Thoracic aorta (tissue), 2 donors: ENCODE measurements at regions not wholly inside any gene's neighbourhood (a gene's known extent, or its start where the extent isn't known, plus 50 kb on each side); places are given as distances from the start of the nearest gene placed in this dataset.

Source experiments
- ATAC-seq: fragments of 150-250 bp; one replicate; pipeline ENCODE4 v1.8.0; 2017; ENCODE audit warnings: low read depth; ENCODE audit not compliant: insufficient number of reproducible peaks, low FRiP score
- DNase-seq: peaks from one replicate; pipeline ENCODE4 v3.0.0-alpha.2; 2020; ENCODE audit warnings: low spot score
- H3K27ac ChIP-seq, 2 donors: fragments of 200-600 bp; sonication (generic); 1 replicate in 1 of 2; 2 replicates in 1 of 2; pipeline ENCODE4 v1.5.1; 2016; ENCODE audit warnings: mild to moderate bottlenecking in 2 of 2, moderate library complexity in 2 of 2
- H3K27me3 ChIP-seq: fragments of 200-600 bp; sonication (generic); replicated peaks from 2 replicates; pipeline ENCODE4 v1.6.0; 2016; ENCODE audit warnings: mild to moderate bottlenecking; ENCODE audit not compliant: insufficient read depth
- H3K36me3 ChIP-seq: fragments of 200-600 bp; sonication (generic); one replicate; pipeline ENCODE4 v1.5.1; 2016
- H3K4me1 ChIP-seq, 2 donors: fragments of 200-600 bp; sonication (generic); 1 replicate in 1 of 2; 2 replicates in 1 of 2; pipeline versions ENCODE4 v1.5.1 to v1.6.0; 2016; ENCODE audit warnings: low read depth in 2 of 2, mild to moderate bottlenecking in 1 of 2; ENCODE audit not compliant: control insufficient read depth in 1 of 2
- H3K4me3 ChIP-seq: fragments of 200-600 bp; sonication (generic); 2 replicates; pipeline ENCODE4 v1.5.1; 2016; ENCODE audit warnings: mild to moderate bottlenecking
- H3K9me3 ChIP-seq: fragments of 200-600 bp; sonication (generic); 2 replicates; pipeline ENCODE4 v1.5.1; 2016
- TF ChIP-seq, protein P1 (sequence below): fragments of 200-600 bp; sonication (generic); IDR thresholded peaks from one replicate; pipeline ENCODE4 v1.5.1; 2019; ENCODE audit warnings: antibody characterized with exemption

- Histone ChIP-seq H3K27me3 (no peaks in the 10 kb centered on the region), H3K9me3 (no peaks in the 10 kb centered on the region), H3K4me3 (no peak overlapping the region), H3K27ac (no peak overlapping the region), H3K36me3 (no peaks in the 10 kb centered on the region), H3K4me1 (no peaks in the 10 kb centered on the region)
- DNase-seq, result no peak
- ATAC-seq, result no peak
- TF ChIP-seq, protein P1, sequence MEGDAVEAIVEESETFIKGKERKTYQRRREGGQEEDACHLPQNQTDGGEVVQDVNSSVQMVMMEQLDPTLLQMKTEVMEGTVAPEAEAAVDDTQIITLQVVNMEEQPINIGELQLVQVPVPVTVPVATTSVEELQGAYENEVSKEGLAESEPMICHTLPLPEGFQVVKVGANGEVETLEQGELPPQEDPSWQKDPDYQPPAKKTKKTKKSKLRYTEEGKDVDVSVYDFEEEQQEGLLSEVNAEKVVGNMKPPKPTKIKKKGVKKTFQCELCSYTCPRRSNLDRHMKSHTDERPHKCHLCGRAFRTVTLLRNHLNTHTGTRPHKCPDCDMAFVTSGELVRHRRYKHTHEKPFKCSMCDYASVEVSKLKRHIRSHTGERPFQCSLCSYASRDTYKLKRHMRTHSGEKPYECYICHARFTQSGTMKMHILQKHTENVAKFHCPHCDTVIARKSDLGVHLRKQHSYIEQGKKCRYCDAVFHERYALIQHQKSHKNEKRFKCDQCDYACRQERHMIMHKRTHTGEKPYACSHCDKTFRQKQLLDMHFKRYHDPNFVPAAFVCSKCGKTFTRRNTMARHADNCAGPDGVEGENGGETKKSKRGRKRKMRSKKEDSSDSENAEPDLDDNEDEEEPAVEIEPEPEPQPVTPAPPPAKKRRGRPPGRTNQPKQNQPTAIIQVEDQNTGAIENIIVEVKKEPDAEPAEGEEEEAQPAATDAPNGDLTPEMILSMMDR, result no peak
Measured at GRCh38 chr18:56258178-56258577, 380.2 kb downstream of the TXNL1 start.

DNA sequence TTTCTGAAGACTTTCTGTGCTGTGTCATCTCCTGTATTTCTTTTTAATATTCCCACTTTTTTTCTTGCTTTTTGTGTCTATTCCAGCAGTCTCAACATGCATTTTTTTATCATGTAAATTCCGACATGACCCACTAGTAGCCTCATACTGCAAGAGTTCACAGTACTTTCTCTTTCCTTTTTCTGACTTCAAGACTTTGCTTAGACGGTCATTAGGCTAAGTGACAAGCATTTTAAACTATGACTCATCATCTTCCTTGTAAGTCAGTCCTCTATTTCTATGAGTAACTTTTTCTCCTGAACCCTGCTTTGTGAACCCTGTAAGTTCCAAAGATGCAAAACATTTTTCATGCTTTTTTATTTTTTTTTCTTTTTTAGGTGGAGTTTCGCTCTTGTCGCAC is 381.2 kb downstream of the TXNL1 start:
- TF ChIP-seq, protein P1, result no peak
- DNase-seq (no peak), ATAC-seq (no peak)
- H3K36me3 ChIP-seq, result no peaks in the 10 kb centered on the region
- H3K4me1 ChIP-seq, result no peaks in the 10 kb centered on the region
- no peak overlapping the region for H3K27ac ChIP-seq
- H3K27me3 ChIP-seq, result no peaks in the 10 kb centered on the region
- H3K9me3 ChIP-seq, result no peaks in the 10 kb centered on the region
- H3K4me3 ChIP-seq, result no peak overlapping the region

GRCh38 chr18:56256659-56257058 is 381.7 kb downstream of the TXNL1 start:
- no peaks in the 10 kb centered on the region for H3K4me1 ChIP-seq
- no peaks in the 10 kb centered on the region for H3K36me3 ChIP-seq
- no peak overlapping the region for H3K4me3 ChIP-seq
- TF ChIP-seq, protein P1, result no peak
- H3K9me3 ChIP-seq, result no peaks in the 10 kb centered on the region
- no peak overlapping the region for H3K27ac ChIP-seq
- no peaks in the 10 kb centered on the region for H3K27me3 ChIP-seq
- DNase-seq (no peak), ATAC-seq (no peak)

DNA sequence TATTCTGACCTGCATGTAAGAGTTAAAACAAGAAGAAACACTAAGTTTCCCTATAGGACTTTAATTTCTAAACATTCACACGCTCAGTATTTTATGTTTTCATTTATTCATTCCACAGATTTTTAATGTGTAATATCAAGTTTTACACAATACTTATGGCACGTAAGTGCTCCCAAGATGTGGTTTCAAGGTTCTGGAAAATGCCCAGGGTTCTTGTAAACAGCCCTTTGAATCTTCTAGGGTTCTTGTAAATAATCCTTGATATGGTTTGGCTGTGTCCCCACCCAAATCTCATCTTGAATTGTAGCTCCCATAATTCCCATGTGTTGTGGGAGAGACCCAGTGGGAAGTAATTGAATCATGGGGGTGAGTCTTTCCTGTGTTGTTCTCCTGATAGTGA is 383.0 kb downstream of the TXNL1 start:
- H3K27ac ChIP-seq, result no peak overlapping the region
- no peaks in the 10 kb centered on the region for H3K9me3 ChIP-seq
- no peak for DNase-seq
- H3K4me1 ChIP-seq, result no peaks in the 10 kb centered on the region
- TF ChIP-seq, protein P1, result no peak
- no peaks in the 10 kb centered on the region for H3K27me3 ChIP-seq
- H3K4me3 ChIP-seq, result no peak overlapping the region
- H3K36me3 ChIP-seq, result no peaks in the 10 kb centered on the region
- ATAC-seq, result no peak

- ATAC-seq (no peak), DNase-seq (no peak)
- H3K4me1 ChIP-seq, result no peaks in the 10 kb centered on the region
- no peaks in the 10 kb centered on the region for H3K27me3 ChIP-seq
- H3K4me3 ChIP-seq, result no peak overlapping the region
- H3K36me3 ChIP-seq, result no peaks in the 10 kb centered on the region
- H3K9me3 ChIP-seq, result no peaks in the 10 kb centered on the region
- TF ChIP-seq, protein P1, result no peak
- no peak overlapping the region for H3K27ac ChIP-seq
Measured at GRCh38 chr18:56252456-56252855, 385.9 kb downstream of the TXNL1 start.
